Mesothelial cell of epicardium (in vitro differentiated cells): ENCODE measurements at regions not wholly inside any gene's neighbourhood (a gene's known extent, or its start where the extent isn't known, plus 50 kb on each side); places are given as distances from the start of the nearest gene placed in this dataset.
"Not testable (repeated sequence)": the region's sequence is repeated elsewhere in the genome, so short reads cannot be mapped to it uniquely, and the experiment has no call there.

Experiments
- DNase-seq, 2 experiments: peaks; one replicate each; pipeline ENCODE4 v3.0.0; 2021; ENCODE audit warnings: low spot score in 2 of 2; ENCODE audit not compliant: unreplicated experiment in 2 of 2
- H3K27ac Mint-ChIP-seq: 2 replicates; pipeline ENCODE4 v1.8.0; 2021; ENCODE audit warnings: mixed read lengths
- H3K27me3 Mint-ChIP-seq: 2 replicates; pipeline ENCODE4 v1.8.0; 2021; ENCODE audit warnings: low read depth, mixed read lengths
- H3K36me3 Mint-ChIP-seq: 2 replicates; pipeline ENCODE4 v1.8.0; 2021; ENCODE audit warnings: mixed read lengths
- H3K4me1 Mint-ChIP-seq: 2 replicates; pipeline ENCODE4 v1.8.0; 2021; ENCODE audit warnings: mixed read lengths
- H3K4me3 Mint-ChIP-seq: 2 replicates; pipeline ENCODE4 v1.8.0; 2021; ENCODE audit warnings: mild to moderate bottlenecking, moderate library complexity, mixed read lengths
- H3K9me3 Mint-ChIP-seq: 2 replicates; pipeline ENCODE4 v1.8.0; 2021; ENCODE audit warnings: mixed read lengths
- CTCF ChIP-seq: fragments of 200-600 bp; sonication (generic); IDR thresholded peaks from one replicate; pipeline ENCODE4 v1.5.0; 2021; ENCODE audit warnings: antibody characterized with exemption; ENCODE audit not compliant: unreplicated experiment

- H3K27ac Mint-ChIP-seq = no peak overlapping the region
- DNase-seq = no peak
- no peak for TF ChIP-seq CTCF
- peaks cover 20% of the 10 kb centered on the region for H3K9me3 Mint-ChIP-seq
- no peaks in the 10 kb centered on the region for H3K4me1 Mint-ChIP-seq
- H3K36me3 Mint-ChIP-seq = peaks cover 21% of the 10 kb centered on the region
- no peaks in the 10 kb centered on the region for H3K27me3 Mint-ChIP-seq
- no peak overlapping the region for H3K4me3 Mint-ChIP-seq
These were observed 78.0 kb upstream of the WIPF1 start for GRCh38 chr2:174675615-174676014.

GRCh38 chr2:174673876-174674275, 76.3 kb upstream of the WIPF1 start:
- no peak for DNase-seq
- Mint-ChIP-seq H3K4me1 (peaks cover 6% of the 10 kb centered on the region), H3K27ac (no peak overlapping the region), H3K4me3 (no peak overlapping the region), H3K9me3 (peaks cover 20% of the 10 kb centered on the region), H3K27me3 (no peaks in the 10 kb centered on the region), H3K36me3 (peaks cover 21% of the 10 kb centered on the region)
- no peak for TF ChIP-seq CTCF

GRCh38 chr2:174673440-174673839, 75.8 kb upstream of the WIPF1 start:
- TF ChIP-seq CTCF = no peak
- no peak for DNase-seq
- H3K36me3 Mint-ChIP-seq = peaks cover 21% of the 10 kb centered on the region
- no peak overlapping the region for H3K4me3 Mint-ChIP-seq
- H3K4me1 Mint-ChIP-seq = peaks cover 7% of the 10 kb centered on the region
- H3K9me3 Mint-ChIP-seq = peaks cover 20% of the 10 kb centered on the region
- no peak overlapping the region for H3K27ac Mint-ChIP-seq
- no peaks in the 10 kb centered on the region for H3K27me3 Mint-ChIP-seq

- H3K36me3 Mint-ChIP-seq = peaks cover 21% of the 10 kb centered on the region
- not testable (repeated sequence) for H3K27me3 Mint-ChIP-seq, H3K27ac Mint-ChIP-seq, DNase-seq, H3K4me3 Mint-ChIP-seq
- peaks cover 24% of the 10 kb centered on the region for H3K4me1 Mint-ChIP-seq
- H3K9me3 Mint-ChIP-seq = peaks cover 20% of the 10 kb centered on the region
These were observed 73.9 kb upstream of the WIPF1 start for GRCh38 chr2:174671532-174671931.

GRCh38 chr2:174670446-174670845, 72.8 kb upstream of the WIPF1 start:
- no peaks in the 10 kb centered on the region for H3K27me3 Mint-ChIP-seq
- no peak for DNase-seq
- H3K4me3 Mint-ChIP-seq = no peak overlapping the region
- H3K36me3 Mint-ChIP-seq = peaks cover 21% of the 10 kb centered on the region
- H3K9me3 Mint-ChIP-seq = peaks cover 20% of the 10 kb centered on the region
- TF ChIP-seq CTCF = no peak
- H3K27ac Mint-ChIP-seq = peak overlapping the region; percentile 25
- H3K4me1 Mint-ChIP-seq = peaks cover 26% of the 10 kb centered on the region

GRCh38 chr2:174669336-174669735, 71.7 kb upstream of the WIPF1 start:
- Mint-ChIP-seq H3K4me1 (peaks cover 26% of the 10 kb centered on the region), H3K9me3 (peaks cover 20% of the 10 kb centered on the region), H3K4me3 (no peak overlapping the region), H3K27ac (no peak overlapping the region), H3K27me3 (no peaks in the 10 kb centered on the region), H3K36me3 (peaks cover 21% of the 10 kb centered on the region)
- no peak for DNase-seq
- TF ChIP-seq CTCF = no peak
